H9 (cell line): ENCODE measurements at regions not wholly inside any gene's neighbourhood (a gene's known extent, or its start where the extent isn't known, plus 50 kb on each side); places are given as distances from the start of the nearest gene placed in this dataset.

Experiments used
- DNase-seq: peaks from one replicate; pipeline ENCODE4 v3.0.0-alpha.2; 2017
- H2AFZ ChIP-seq: one replicate; pipeline ENCODE4 v1.6.1; 2013; ENCODE audit warnings: mild to moderate bottlenecking, low read length, control low read depth, moderate library complexity
- H2AK5ac ChIP-seq: 2 replicates; pipeline ENCODE4 v1.6.1; 2013; ENCODE audit warnings: low read length, control low read depth, mixed read lengths; ENCODE audit not compliant: insufficient read length
- H2BK120ac ChIP-seq: one replicate; pipeline ENCODE4 v1.6.1; 2013; ENCODE audit warnings: low read depth, mild to moderate bottlenecking, low read length, control low read depth, inconsistent platforms; ENCODE audit not compliant: poor library complexity, severe bottlenecking
- H2BK12ac ChIP-seq: 2 replicates; pipeline ENCODE4 v1.6.1; 2013; ENCODE audit warnings: low read length, control low read depth, mixed read lengths, low read depth; ENCODE audit not compliant: insufficient read length
- H2BK15ac ChIP-seq: 2 replicates; pipeline ENCODE4 v1.6.1; 2013; ENCODE audit warnings: low read depth, low read length, control low read depth
- H2BK20ac ChIP-seq: one replicate; pipeline ENCODE4 v1.6.1; 2013; ENCODE audit warnings: low read depth, mild to moderate bottlenecking, low read length, control low read depth, inconsistent platforms; ENCODE audit not compliant: poor library complexity, severe bottlenecking
- H2BK5ac ChIP-seq: 2 replicates; pipeline ENCODE4 v1.6.1; 2013; ENCODE audit warnings: low read length, control low read depth, mixed read lengths; ENCODE audit not compliant: insufficient read length
- H3K14ac ChIP-seq: 2 replicates; pipeline ENCODE4 v1.6.1; 2013; ENCODE audit warnings: low read length, control low read depth; ENCODE audit not compliant: insufficient read depth
- H3K18ac ChIP-seq: 2 replicates; pipeline ENCODE4 v1.6.1; 2013; ENCODE audit warnings: low read depth, mild to moderate bottlenecking, mixed read lengths, low read length, control low read depth; ENCODE audit not compliant: insufficient read length
- H3K23ac ChIP-seq: 2 replicates; pipeline ENCODE4 v1.6.1; 2013; ENCODE audit warnings: low read length, control low read depth, mixed read lengths, low read depth; ENCODE audit not compliant: insufficient read length
- H3K23me2 ChIP-seq: 2 replicates; pipeline ENCODE4 v1.6.1; 2013; ENCODE audit warnings: low read depth, mild to moderate bottlenecking, mixed read lengths, low read length, control low read depth; ENCODE audit not compliant: insufficient read length, poor library complexity, severe bottlenecking
- H3K27ac ChIP-seq: 2 replicates; pipeline ENCODE4 v1.5.1; 2013; ENCODE audit warnings: low read length, control low read depth, mixed read lengths, low read depth; ENCODE audit not compliant: insufficient read length
- H3K27me3 ChIP-seq: 2 replicates; pipeline ENCODE4 v1.6.1; 2013; ENCODE audit warnings: low read length, control low read depth, inconsistent platforms; ENCODE audit not compliant: insufficient read depth
- H3K4ac ChIP-seq: 2 replicates; pipeline ENCODE4 v1.6.1; 2013; ENCODE audit warnings: low read depth, mild to moderate bottlenecking, control low read depth, inconsistent platforms, low read length, moderate library complexity
- H3K4me1 ChIP-seq: 2 replicates; pipeline ENCODE4 v1.6.1; 2013; ENCODE audit warnings: low read length, control low read depth, inconsistent platforms; ENCODE audit not compliant: insufficient read depth
- H3K4me2 ChIP-seq: 2 replicates; pipeline ENCODE4 v1.6.1; 2013; ENCODE audit warnings: low read length, control low read depth, mixed read lengths; ENCODE audit not compliant: insufficient read length, insufficient read depth
- H3K56ac ChIP-seq: 2 replicates; pipeline ENCODE4 v1.6.1; 2013; ENCODE audit warnings: low read depth, mild to moderate bottlenecking, mixed read lengths, low read length, control low read depth; ENCODE audit not compliant: insufficient read length
- H3K79me1 ChIP-seq: 2 replicates; pipeline ENCODE4 v1.6.1; 2013; ENCODE audit warnings: low read depth, mild to moderate bottlenecking, moderate library complexity, low read length, control low read depth, inconsistent platforms; ENCODE audit not compliant: insufficient read depth, poor library complexity, severe bottlenecking
- H3K79me2 ChIP-seq: 2 replicates; pipeline ENCODE4 v1.6.1; 2013; ENCODE audit warnings: low read length, control low read depth, inconsistent platforms; ENCODE audit not compliant: insufficient read depth
- H3K9ac ChIP-seq: 2 replicates; pipeline ENCODE4 v1.6.1; 2013; ENCODE audit warnings: low read length, control low read depth, mixed read lengths; ENCODE audit not compliant: insufficient read length; ENCODE audit errors: extremely low read depth
- H3K9me3 ChIP-seq: one replicate; pipeline ENCODE4 v1.6.1; 2013; ENCODE audit warnings: low read depth, low read length, inconsistent platforms; ENCODE audit not compliant: control insufficient read depth
- H3T11ph ChIP-seq: one replicate; pipeline ENCODE4 v1.6.1; 2013; ENCODE audit warnings: mild to moderate bottlenecking, low read length, control low read depth, inconsistent platforms
- H4K20me1 ChIP-seq: one replicate; pipeline ENCODE4 v1.6.1; 2013; ENCODE audit not compliant: control insufficient read depth, insufficient read length, insufficient read depth
- H4K5ac ChIP-seq: 2 replicates; pipeline ENCODE4 v1.6.1; 2013; ENCODE audit warnings: low read depth, mild to moderate bottlenecking, mixed read lengths, low read length, control low read depth; ENCODE audit not compliant: insufficient read length
- H4K8ac ChIP-seq: replicated peaks from 2 replicates; pipeline ENCODE4 v1.6.1; 2013; ENCODE audit warnings: low read length, control low read depth, mixed read lengths, low read depth; ENCODE audit not compliant: insufficient read length
- H4K91ac ChIP-seq: 2 replicates; pipeline ENCODE4 v1.6.1; 2013; ENCODE audit warnings: low read depth, mild to moderate bottlenecking, moderate library complexity, mixed read lengths, low read length, control low read depth; ENCODE audit not compliant: insufficient read length
- H3K27ac Mint-ChIP-seq, 3 experiments: 2 replicates in 2 of 3; 3 replicates in 1 of 3; pipeline ENCODE4 v1.8.0; 2020 to 2021; ENCODE audit warnings: mixed read lengths in 3 of 3, mild to moderate bottlenecking in 1 of 3, moderate library complexity in 1 of 3
- H3K27me3 Mint-ChIP-seq: 2 replicates; pipeline ENCODE4 v1.8.0; 2021; ENCODE audit warnings: low read depth, mild to moderate bottlenecking, moderate library complexity, mixed read lengths
- H3K36me3 Mint-ChIP-seq, 3 experiments: 2 replicates in 2 of 3; 3 replicates in 1 of 3; pipeline ENCODE4 v1.8.0; 2020 to 2021; ENCODE audit warnings: low read depth in 3 of 3, mixed read lengths in 3 of 3; ENCODE audit not compliant: insufficient read depth in 1 of 3
- H3K4me1 Mint-ChIP-seq, 2 experiments: 2 replicates each; pipeline ENCODE4 v1.8.0; 2020; ENCODE audit warnings: mixed read lengths in 2 of 2
- H3K4me3 Mint-ChIP-seq, 2 experiments: 2 replicates in 1 of 2; 3 replicates in 1 of 2; pipeline ENCODE4 v1.8.0; 2020 to 2021; ENCODE audit warnings: mild to moderate bottlenecking in 2 of 2, mixed read lengths in 2 of 2, moderate library complexity in 1 of 2
- H3K9me3 Mint-ChIP-seq, 2 experiments: 2 replicates in 1 of 2; 3 replicates in 1 of 2; pipeline ENCODE4 v1.8.0; 2020; ENCODE audit warnings: mild to moderate bottlenecking in 2 of 2, mixed read lengths in 2 of 2, moderate library complexity in 1 of 2
- WGBS: extraction: QIAGEN DNeasy Blood & Tissue Kit; methylation state at CpG from one replicate; pipeline ENCODE4 v1.1.7; 2013; ENCODE audit warnings: missing lambda C conversion rate, low lambda C conversion rate, mixed read lengths; ENCODE audit not compliant: insufficient read length; ENCODE audit errors: extremely low coverage; 5-methylcytosine and 5-hydroxymethylcytosine counted together
- TF ChIP-seq, protein P1 (sequence below): fragments of 200-600 bp; sonication (generic); conservative IDR thresholded peaks from 3 replicates; pipeline ENCODE4 v1.8.0; 2021; ENCODE audit warnings: antibody characterized with exemption, mild to moderate bottlenecking

DNA sequence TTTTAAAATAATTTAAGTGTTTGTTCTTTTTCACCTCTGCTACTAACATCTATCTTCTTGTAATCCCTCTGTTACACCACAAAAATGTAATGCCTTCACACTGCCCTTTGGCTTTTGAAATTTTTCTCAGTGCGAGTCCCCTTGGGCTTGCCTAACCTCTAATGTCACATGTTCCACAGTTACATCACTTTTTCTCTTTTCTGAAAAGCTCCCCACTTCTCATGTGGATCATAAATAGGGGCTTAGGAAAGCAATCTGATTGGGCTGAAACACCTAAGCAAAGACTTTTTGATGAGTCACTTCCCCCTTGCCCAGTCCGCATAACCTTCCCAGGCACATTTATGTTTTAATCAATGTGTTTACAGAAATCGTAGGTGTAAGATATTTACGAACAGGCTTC lies 288.2 kb downstream of the IPMK start:
- Histone ChIP-seq H3K14ac (no peak overlapping the region; the same call in 1 of the 2 replicates), H2BK120ac (no peak overlapping the region), H3K27me3 (no peaks in the 10 kb centered on the region), H4K8ac (no peak overlapping the region), H2BK15ac (no peak overlapping the region), H3K23ac (no peak overlapping the region), H2AFZ (peak overlapping the region; percentile 78), H3K79me2 (no peaks in the 10 kb centered on the region), H2BK12ac (no peak overlapping the region), H3K9ac (no peak overlapping the region), H3K27ac (no peak overlapping the region), H3K56ac (no peak overlapping the region), H2BK5ac (no peak overlapping the region), H4K5ac (no peak overlapping the region), H2BK20ac (no peak overlapping the region), H4K20me1 (no peaks in the 10 kb centered on the region), H3K4me1 (no peaks in the 10 kb centered on the region; the same call in 1 of the 2 replicates), H3K4me2 (no peak overlapping the region), H3K9me3 (no peaks in the 10 kb centered on the region), H3K18ac (no peak overlapping the region), H2AK5ac (no peak overlapping the region), H4K91ac (no peak overlapping the region), H3K79me1 (no peaks in the 10 kb centered on the region), H3T11ph (no peak overlapping the region), H3K23me2 (no peaks in the 10 kb centered on the region), H3K4ac (no peak overlapping the region)
- TF ChIP-seq, protein P1, sequence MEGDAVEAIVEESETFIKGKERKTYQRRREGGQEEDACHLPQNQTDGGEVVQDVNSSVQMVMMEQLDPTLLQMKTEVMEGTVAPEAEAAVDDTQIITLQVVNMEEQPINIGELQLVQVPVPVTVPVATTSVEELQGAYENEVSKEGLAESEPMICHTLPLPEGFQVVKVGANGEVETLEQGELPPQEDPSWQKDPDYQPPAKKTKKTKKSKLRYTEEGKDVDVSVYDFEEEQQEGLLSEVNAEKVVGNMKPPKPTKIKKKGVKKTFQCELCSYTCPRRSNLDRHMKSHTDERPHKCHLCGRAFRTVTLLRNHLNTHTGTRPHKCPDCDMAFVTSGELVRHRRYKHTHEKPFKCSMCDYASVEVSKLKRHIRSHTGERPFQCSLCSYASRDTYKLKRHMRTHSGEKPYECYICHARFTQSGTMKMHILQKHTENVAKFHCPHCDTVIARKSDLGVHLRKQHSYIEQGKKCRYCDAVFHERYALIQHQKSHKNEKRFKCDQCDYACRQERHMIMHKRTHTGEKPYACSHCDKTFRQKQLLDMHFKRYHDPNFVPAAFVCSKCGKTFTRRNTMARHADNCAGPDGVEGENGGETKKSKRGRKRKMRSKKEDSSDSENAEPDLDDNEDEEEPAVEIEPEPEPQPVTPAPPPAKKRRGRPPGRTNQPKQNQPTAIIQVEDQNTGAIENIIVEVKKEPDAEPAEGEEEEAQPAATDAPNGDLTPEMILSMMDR, result no peak
- no peak overlapping the region for H3K4me3 Mint-ChIP-seq
- DNase-seq, result no peak
- no CpG with 5 or more reads among the region's 4 CpGs for WGBS
- H3K4me1 Mint-ChIP-seq, result peaks cover 8 to 9% of the 10 kb centered on the region in 2 experiments
- H3K27me3 Mint-ChIP-seq, result no peaks in the 10 kb centered on the region
- H3K36me3 Mint-ChIP-seq, result peaks cover 0 to 15% (median 3%) of the 10 kb centered on the region in 3 experiments; a peak in 5 of 7 replicates
- H3K9me3 Mint-ChIP-seq, result peaks cover 11 to 12% of the 10 kb centered on the region in 2 experiments; a peak in 4 of 5 replicates
- peak overlapping the region in 2 of 3 experiments; percentile 0 to 5; a peak in 2 of 7 replicates for H3K27ac Mint-ChIP-seq
